Dedifferentiated amniotic fluid mesenchymal stem cell (primary cell): ENCODE measurements at regions not wholly inside any gene's neighbourhood (a gene's known extent, or its start where the extent isn't known, plus 50 kb on each side); places are given as distances from the start of the nearest gene placed in this dataset.

ENCODE experiments used
- DNase-seq: peaks from one replicate; pipeline ENCODE4 v3.0.0-alpha.2; 2016; ENCODE audit errors: extremely low spot score

- DNase-seq, result no peak
Measured at GRCh38 chr13:40292536-40292935, 373.9 kb downstream of the FOXO1 start.

GRCh38 chr13:40302351-40302750 is 364.1 kb downstream of the FOXO1 start:
- no peak for DNase-seq

GRCh38 chr13:40304391-40304790 is 362.1 kb downstream of the FOXO1 start:
- no peak for DNase-seq

GRCh38 chr13:40306817-40307216 is 359.6 kb downstream of the FOXO1 start:
- no peak for DNase-seq

- DNase-seq, result no peak
Measured at GRCh38 chr13:40309881-40310280, 356.6 kb downstream of the FOXO1 start.

GRCh38 chr13:40311356-40312101 is 354.9 kb downstream of the FOXO1 start:
- no peak for DNase-seq

- no peak for DNase-seq
Measured at GRCh38 chr13:40313269-40314200, 352.9 kb downstream of the FOXO1 start.

GRCh38 chr13:40315416-40316064 is 350.9 kb downstream of the FOXO1 start:
- DNase-seq, result no peak

- no peak for DNase-seq
Measured at GRCh38 chr13:40316301-40316700, 350.1 kb downstream of the FOXO1 start.

- no peak for DNase-seq
Measured at GRCh38 chr13:40317980-40318327, 348.5 kb downstream of the FOXO1 start.

GRCh38 chr13:40318366-40318765 is 348.1 kb downstream of the FOXO1 start:
- DNase-seq, result no peak

GRCh38 chr13:40319699-40320579 is 346.5 kb downstream of the FOXO1 start:
- no peak for DNase-seq

GRCh38 chr13:40328091-40328490 is 338.4 kb downstream of the FOXO1 start:
- no peak for DNase-seq

- DNase-seq, result no peak
Measured at GRCh38 chr13:40329781-40330485, 336.5 kb downstream of the FOXO1 start.

- no peak for DNase-seq
Measured at GRCh38 chr13:40330950-40331349, 335.5 kb downstream of the FOXO1 start.

GRCh38 chr13:40331802-40332201 is 334.6 kb downstream of the FOXO1 start:
- DNase-seq, result no peak

- no peak for DNase-seq
Measured at GRCh38 chr13:40333226-40333625, 333.2 kb downstream of the FOXO1 start.

GRCh38 chr13:40334031-40334430 is 332.4 kb downstream of the FOXO1 start:
- DNase-seq, result no peak

GRCh38 chr13:40334616-40335015 is 331.8 kb downstream of the FOXO1 start:
- DNase-seq, result no peak

GRCh38 chr13:40336228-40337221 is 329.9 kb downstream of the FOXO1 start:
- no peak for DNase-seq
